GM19099 (cell line): ENCODE measurements at regions not wholly inside any gene's neighbourhood (a gene's known extent, or its start where the extent isn't known, plus 50 kb on each side); places are given as distances from the start of the nearest gene placed in this dataset.

ENCODE experiments used
- POLR2A ChIP-seq: IDR thresholded peaks from 3 replicates; pipeline ENCODE4 v1.6.1; 2011; ENCODE audit warnings: low read depth; ENCODE audit not compliant: insufficient read length; ENCODE audit errors: extremely low read depth

GRCh38 chr10:78433766-78434535 lies 400.3 kb downstream of the RPS24 start:
- TF ChIP-seq POLR2A: no peak

DNA sequence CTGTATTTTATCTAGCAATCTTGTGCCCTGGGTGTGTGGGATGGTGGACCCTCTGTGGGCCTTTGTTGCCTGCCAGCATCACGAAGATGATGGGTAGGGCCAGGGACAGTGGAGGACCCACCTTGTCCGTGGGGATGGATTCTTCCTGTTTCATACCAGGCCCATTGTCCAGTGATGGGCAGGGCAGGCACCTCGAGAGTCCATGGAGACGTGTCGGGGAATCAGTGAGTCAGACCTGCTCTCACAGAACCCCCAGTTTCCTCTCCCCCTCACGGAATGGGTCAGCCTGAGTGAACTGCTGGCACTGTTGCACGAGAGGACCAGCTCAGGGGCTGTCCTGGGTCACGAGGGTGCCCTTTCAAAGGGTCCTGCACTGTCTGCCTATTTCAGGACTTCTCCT lies 401.2 kb downstream of the RPS24 start:
- TF ChIP-seq POLR2A: no peak

GRCh38 chr10:78435484-78436221 lies 402.0 kb downstream of the RPS24 start:
- TF ChIP-seq POLR2A: no peak

- TF ChIP-seq POLR2A: no peak
Measured at GRCh38 chr10:78436222-78436573, 402.5 kb downstream of the RPS24 start.

- no peak for TF ChIP-seq POLR2A
Measured at GRCh38 chr10:78436706-78437406, 403.2 kb downstream of the RPS24 start.

DNA sequence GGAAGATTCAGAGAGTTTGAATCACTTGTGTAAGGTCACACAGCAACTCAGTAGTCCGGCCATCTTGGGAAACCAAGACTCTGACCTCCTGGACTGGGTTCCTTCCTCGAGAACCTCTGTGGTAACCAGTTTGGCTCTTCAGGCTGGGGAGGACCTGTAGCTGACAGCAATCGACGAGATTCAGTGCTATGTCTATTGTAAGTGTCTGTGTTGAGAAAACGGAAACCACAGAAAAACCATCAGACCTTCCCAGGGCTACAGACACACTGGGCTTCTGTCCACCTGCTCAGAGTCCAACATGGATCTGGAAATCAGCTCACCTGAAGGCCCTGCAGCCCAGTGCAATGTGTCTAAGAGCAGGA lies 403.7 kb downstream of the RPS24 start:
- TF ChIP-seq POLR2A: no peak

GRCh38 chr10:78437998-78438906 lies 404.6 kb downstream of the RPS24 start:
- no peak for TF ChIP-seq POLR2A

- TF ChIP-seq POLR2A: no peak
Measured at GRCh38 chr10:78438907-78439809, 405.5 kb downstream of the RPS24 start.

GRCh38 chr10:78441010-78441409 lies 407.3 kb downstream of the RPS24 start:
- no peak for TF ChIP-seq POLR2A

DNA sequence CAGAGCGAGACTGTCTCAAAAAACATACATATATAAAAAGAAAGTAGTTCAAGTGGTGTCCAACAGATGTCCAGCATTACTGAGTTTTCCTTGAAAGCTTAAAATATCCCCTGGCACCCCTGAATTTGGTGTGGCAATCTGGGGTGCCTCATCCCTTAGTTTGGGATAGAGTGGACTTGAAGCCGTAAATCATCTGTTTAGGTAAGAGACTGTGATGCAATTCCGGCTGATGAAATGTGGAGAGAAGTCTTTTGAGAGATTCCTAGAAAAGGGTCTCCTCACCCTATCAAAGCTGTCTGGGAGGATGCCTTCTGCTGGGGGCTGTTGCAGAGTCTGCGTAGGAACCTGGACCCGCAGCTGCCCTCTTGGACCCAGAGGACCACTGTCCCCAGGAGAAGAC lies 408.0 kb downstream of the RPS24 start:
- TF ChIP-seq POLR2A: no peak

DNA sequence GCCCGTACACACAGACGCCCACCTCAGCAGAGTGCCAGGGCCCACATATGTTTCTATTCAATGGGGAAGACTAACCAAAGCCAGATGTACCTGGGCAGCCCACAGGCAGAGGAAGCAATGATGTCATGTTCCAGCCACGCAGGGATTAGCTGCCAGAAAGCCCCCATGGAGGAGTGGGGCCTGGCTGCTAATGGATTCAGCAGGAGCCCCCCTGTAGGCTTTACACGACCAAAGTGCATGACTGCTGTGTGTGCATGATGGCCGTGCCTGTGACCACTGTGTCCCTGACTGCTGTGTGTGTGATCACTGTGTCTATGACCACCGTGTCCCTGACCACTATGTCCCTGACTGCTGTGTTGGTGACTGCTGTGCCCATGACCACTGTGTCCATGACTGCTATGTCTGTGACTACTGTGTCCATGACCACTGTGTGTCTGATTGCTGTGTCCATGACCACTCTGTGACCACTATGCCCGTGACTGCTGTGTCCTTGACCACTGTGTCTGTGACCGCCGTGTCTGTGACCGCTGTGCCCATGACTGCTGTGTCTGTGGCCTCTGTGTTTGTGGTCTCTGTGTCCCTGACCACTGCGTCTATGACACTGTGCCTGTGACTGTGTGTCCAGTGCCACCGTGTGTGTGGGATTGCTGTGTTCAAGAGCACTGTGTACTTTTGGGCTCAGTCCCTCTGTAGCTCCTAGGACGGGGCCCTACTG lies 409.3 kb downstream of the RPS24 start:
- TF ChIP-seq POLR2A: no peak

DNA sequence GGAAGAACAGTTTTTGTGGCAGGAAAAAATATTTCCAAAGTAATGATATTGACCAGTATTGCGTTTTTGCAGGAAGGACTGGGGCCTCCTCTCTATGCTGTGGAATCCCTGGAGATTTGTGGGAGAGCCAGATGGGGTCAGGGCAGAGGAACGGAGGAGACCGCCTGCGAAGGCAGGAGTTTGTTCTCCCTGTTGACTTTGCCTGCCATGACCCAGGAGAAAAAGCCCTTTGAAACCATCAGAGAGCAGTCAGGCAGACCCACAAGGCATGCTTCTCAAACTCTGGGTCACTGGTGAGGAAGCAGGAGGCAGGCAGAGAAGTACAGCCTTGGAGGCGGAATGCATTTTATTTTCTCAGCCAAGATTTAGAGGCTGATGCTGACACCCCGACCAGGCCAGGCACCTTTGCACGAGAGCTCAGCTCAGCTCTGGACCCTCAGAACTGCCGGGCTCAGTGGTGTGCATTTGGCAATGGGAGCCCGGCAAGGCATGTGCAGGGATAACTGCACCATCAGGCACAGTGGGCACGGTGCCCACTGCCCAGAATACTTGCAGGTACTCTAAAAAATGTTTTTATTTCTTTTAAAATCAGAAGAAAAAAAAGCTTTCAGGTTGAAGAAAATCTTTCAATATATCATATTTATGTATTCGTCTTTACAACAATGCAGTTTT lies 410.4 kb downstream of the RPS24 start:
- no peak for TF ChIP-seq POLR2A

- TF ChIP-seq POLR2A: no peak
Measured at GRCh38 chr10:78445308-78445707, 411.6 kb downstream of the RPS24 start.
